ENCODE measurements at regions not wholly inside any gene's neighbourhood (a gene's known extent, or its start where the extent isn't known, plus 50 kb on each side); places are given as distances from the start of the nearest gene placed in this dataset.

GRCh38 chr7:156224833-156225225 is 412.6 kb upstream of the SHH start:
- no peak overlapping the region for H3K4me3 ChIP-seq (ENCODE audit: low read depth, low read length)
- no peak for TF ChIP-seq CTCF (IDR thresholded peaks at IDR 0.05; ENCODE audit: low read depth, low read length, missing control alignments)
- no peaks in the 10 kb centered on the region for H3K36me3 ChIP-seq (replicated peaks)
- no peak for DNase-seq
- in situ Hi-C loops (cut with HindIII; ENCODE audit: low pct_ligation_motif_present, low sequenced_read_pairs) = no loop called here
- no peak overlapping the region for H3K27ac ChIP-seq
- H3K27me3 ChIP-seq (replicated peaks) = no peaks in the 10 kb centered on the region

GRCh38 chr7:156223935-156224832 is 411.9 kb upstream of the SHH start:
- H3K27me3 ChIP-seq (replicated peaks) = no peaks in the 10 kb centered on the region
- no peak overlapping the region for H3K4me3 ChIP-seq (ENCODE audit: low read depth, low read length)
- DNase-seq = no peak
- no peak overlapping the region for H3K27ac ChIP-seq
- TF ChIP-seq CTCF (IDR thresholded peaks at IDR 0.05; ENCODE audit: low read depth, low read length, missing control alignments) = no peak
- no peaks in the 10 kb centered on the region for H3K36me3 ChIP-seq (replicated peaks)
- in situ Hi-C loops (cut with HindIII; ENCODE audit: low pct_ligation_motif_present, low sequenced_read_pairs) = no loop called here

GRCh38 chr7:156222611-156223010 is 410.3 kb upstream of the SHH start:
- Histone ChIP-seq H3K27me3 (replicated peaks) (no peaks in the 10 kb centered on the region), H3K27ac (no peak overlapping the region), H3K4me3 (ENCODE audit: low read depth, low read length) (no peak overlapping the region), H3K36me3 (replicated peaks) (no peaks in the 10 kb centered on the region)
- TF ChIP-seq CTCF (IDR thresholded peaks at IDR 0.05; ENCODE audit: low read depth, low read length, missing control alignments) = no peak
- no peak for DNase-seq
- in situ Hi-C loops (cut with HindIII; ENCODE audit: low pct_ligation_motif_present, low sequenced_read_pairs) = no loop called here

- DNase-seq = no peak
- in situ Hi-C loops (cut with HindIII; ENCODE audit: low pct_ligation_motif_present, low sequenced_read_pairs) = no loop called here
These were observed 409.9 kb upstream of the SHH start for GRCh38 chr7:156222151-156222550.

GRCh38 chr7:156220701-156221100 is 408.4 kb upstream of the SHH start:
- in situ Hi-C loops (cut with HindIII; ENCODE audit: low pct_ligation_motif_present, low sequenced_read_pairs) = no loop called here
- DNase-seq = no peak
- no peak for TF ChIP-seq CTCF (IDR thresholded peaks at IDR 0.05; ENCODE audit: low read depth, low read length, missing control alignments)
- Histone ChIP-seq H3K27me3 (replicated peaks) (no peaks in the 10 kb centered on the region), H3K36me3 (replicated peaks) (no peaks in the 10 kb centered on the region), H3K27ac (no peak overlapping the region), H3K4me3 (ENCODE audit: low read depth, low read length) (no peak overlapping the region)

More at GRCh38 chr7:156222151-156222550, 409.9 kb upstream of the SHH start:
- no peak overlapping the region for H3K27ac ChIP-seq
- TF ChIP-seq CTCF (IDR thresholded peaks at IDR 0.05; ENCODE audit: low read depth, low read length, missing control alignments) = no peak
- no peak overlapping the region for H3K4me3 ChIP-seq (ENCODE audit: low read depth, low read length)
- no peaks in the 10 kb centered on the region for H3K36me3 ChIP-seq (replicated peaks)
- H3K27me3 ChIP-seq (replicated peaks) = no peaks in the 10 kb centered on the region

All from brain microvascular endothelial cell (primary cell).